Parathyroid adenoma (tissue), 2 donors: ENCODE measurements at regions not wholly inside any gene's neighbourhood (a gene's known extent, or its start where the extent isn't known, plus 50 kb on each side); places are given as distances from the start of the nearest gene placed in this dataset.

Experiments used
- H2AFZ ChIP-seq: fragments of 300-600 bp; sonication (generic); one replicate; pipeline ENCODE4 v1.7.0; 2017; ENCODE audit warnings: antibody characterized with exemption, mild to moderate bottlenecking
- H3K27ac ChIP-seq: fragments of 300-600 bp; sonication (generic); one replicate; pipeline ENCODE4 v1.7.0; 2017
- H3K27me3 ChIP-seq: fragments of 300-600 bp; sonication (generic); one replicate; pipeline ENCODE4 v1.7.0; 2017; ENCODE audit warnings: low read length; ENCODE audit not compliant: control insufficient read depth, insufficient read depth
- H3K36me3 ChIP-seq: fragments of 300-600 bp; sonication (generic); one replicate; pipeline ENCODE4 v1.7.0; 2017; ENCODE audit warnings: low read length; ENCODE audit not compliant: control insufficient read depth, insufficient read depth
- H3K4me1 ChIP-seq: fragments of 300-600 bp; sonication (generic); one replicate; pipeline ENCODE4 v1.7.0; 2017; ENCODE audit warnings: control low read depth
- H3K4me2 ChIP-seq: fragments of 300-600 bp; sonication (generic); one replicate; pipeline ENCODE4 v1.7.0; 2017; ENCODE audit warnings: low read length
- H3K4me3 ChIP-seq: fragments of 300-600 bp; sonication (generic); one replicate; pipeline ENCODE4 v1.7.0; 2017; ENCODE audit warnings: low read depth, low read length
- H3K79me2 ChIP-seq: fragments of 300-600 bp; sonication (generic); one replicate; pipeline ENCODE4 v1.7.0; 2017; ENCODE audit warnings: control low read depth
- H3K9ac ChIP-seq: fragments of 300-600 bp; sonication (generic); one replicate; pipeline ENCODE4 v1.7.0; 2017; ENCODE audit warnings: mild to moderate bottlenecking
- H3K9me3 ChIP-seq: fragments of 300-600 bp; sonication (generic); one replicate; pipeline ENCODE4 v1.7.0; 2017; ENCODE audit warnings: low read length; ENCODE audit not compliant: control insufficient read depth
- CTCF ChIP-seq: fragments of 300-600 bp; sonication (generic); IDR thresholded peaks from one replicate; pipeline ENCODE4 v1.7.0; 2017; ENCODE audit warnings: antibody characterized with exemption, mild to moderate bottlenecking
- donor health status: primary hyperparathyroidism.

GRCh38 chr13:60857698-60858097 lies 460.7 kb downstream of the TDRD3 start:
- Histone ChIP-seq H3K27me3 (no peaks in the 10 kb centered on the region), H3K27ac (no peak overlapping the region), H3K36me3 (no peaks in the 10 kb centered on the region), H3K79me2 (no peaks in the 10 kb centered on the region), H3K4me2 (no peak overlapping the region), H3K4me3 (no peak overlapping the region), H2AFZ (no peak overlapping the region), H3K9me3 (no peaks in the 10 kb centered on the region), H3K4me1 (no peaks in the 10 kb centered on the region), H3K9ac (no peak overlapping the region)
- no peak for TF ChIP-seq CTCF

GRCh38 chr13:60852886-60853285 lies 455.9 kb downstream of the TDRD3 start:
- no peak overlapping the region for H3K4me3 ChIP-seq
- TF ChIP-seq CTCF = no peak
- no peaks in the 10 kb centered on the region for H3K9me3 ChIP-seq
- no peak overlapping the region for H2AFZ ChIP-seq
- no peak overlapping the region for H3K4me2 ChIP-seq
- no peak overlapping the region for H3K27ac ChIP-seq
- H3K79me2 ChIP-seq = no peaks in the 10 kb centered on the region
- H3K4me1 ChIP-seq = no peaks in the 10 kb centered on the region
- H3K36me3 ChIP-seq = no peaks in the 10 kb centered on the region
- no peak overlapping the region for H3K9ac ChIP-seq
- H3K27me3 ChIP-seq = no peaks in the 10 kb centered on the region

GRCh38 chr13:60851378-60851777 lies 454.4 kb downstream of the TDRD3 start:
- H3K9ac ChIP-seq = no peak overlapping the region
- H3K9me3 ChIP-seq = no peaks in the 10 kb centered on the region

GRCh38 chr13:60850526-60850925 lies 453.5 kb downstream of the TDRD3 start:
- H3K4me3 ChIP-seq = no peak overlapping the region
- H3K4me2 ChIP-seq = no peak overlapping the region
- no peaks in the 10 kb centered on the region for H3K36me3 ChIP-seq
- no peak overlapping the region for H3K27ac ChIP-seq
- no peaks in the 10 kb centered on the region for H3K9me3 ChIP-seq
- no peak overlapping the region for H2AFZ ChIP-seq
- no peaks in the 10 kb centered on the region for H3K27me3 ChIP-seq
- TF ChIP-seq CTCF = no peak
- H3K9ac ChIP-seq = no peak overlapping the region
- no peaks in the 10 kb centered on the region for H3K79me2 ChIP-seq
- H3K4me1 ChIP-seq = no peaks in the 10 kb centered on the region

More at GRCh38 chr13:60851378-60851777, 454.4 kb downstream of the TDRD3 start:
- TF ChIP-seq CTCF = no peak
- Histone ChIP-seq H3K36me3 (no peaks in the 10 kb centered on the region), H3K4me3 (no peak overlapping the region), H3K4me1 (no peaks in the 10 kb centered on the region), H3K4me2 (no peak overlapping the region), H3K79me2 (no peaks in the 10 kb centered on the region), H3K27me3 (no peaks in the 10 kb centered on the region), H2AFZ (no peak overlapping the region), H3K27ac (no peak overlapping the region)

- Histone ChIP-seq H3K9me3 (no peaks in the 10 kb centered on the region), H3K4me1 (no peaks in the 10 kb centered on the region)
Measured at GRCh38 chr13:60838581-60838980, 441.6 kb downstream of the TDRD3 start.

More at GRCh38 chr13:60838581-60838980, 441.6 kb downstream of the TDRD3 start:
- H3K36me3 ChIP-seq = no peaks in the 10 kb centered on the region
- H3K4me2 ChIP-seq = no peak overlapping the region
- no peak overlapping the region for H2AFZ ChIP-seq
- no peak for TF ChIP-seq CTCF
- no peak overlapping the region for H3K4me3 ChIP-seq
- H3K27me3 ChIP-seq = no peaks in the 10 kb centered on the region
- no peak overlapping the region for H3K9ac ChIP-seq
- H3K27ac ChIP-seq = no peak overlapping the region
- H3K79me2 ChIP-seq = no peaks in the 10 kb centered on the region
